HepG2 (cell line): ENCODE measurements at regions not wholly inside any gene's neighbourhood (a gene's known extent, or its start where the extent isn't known, plus 50 kb on each side); places are given as distances from the start of the nearest gene placed in this dataset.

Experiments
- ATAC-seq: fragments of 200-7000 bp; cut with Tn5 transposase; 3 replicates; pipeline ENCODE4 v1.9.1; 2020; ENCODE audit warnings: mild to moderate bottlenecking, moderate library complexity
- BruUV-seq: library from RNA; stranded (reverse); fragments of 400-500 nt; replicated peaks from 2 replicates; lab custom pipeline; 2021; lab: Mats Ljungman, UMichigan
- CTCF ChIA-PET: fragments of 300-600 bp; formaldehyde crosslinking; extraction: SDS; loops from one replicate; lab custom pipeline; 2021; ENCODE audit warnings: low total read pairs, inconsistent platforms, low intra/inter-chr PET ratio; lab: Yijun Ruan, JAX
- POLR2A ChIA-PET: fragments of 350-600 bp; sonication (Branson Sonifier 250); formaldehyde crosslinking; loops from one replicate; lab custom pipeline; 2020; ENCODE audit warnings: antibody characterized with exemption, inconsistent platforms; lab: Yijun Ruan, JAX
- DNase-seq: peaks from one replicate; pipeline ENCODE4 v3.0.0-alpha.2; 2015; ENCODE audit warnings: low spot score
- FAIRE-seq: peaks from 3 replicates; lab custom pipeline; 2011; peaks lifted over from hg19 to GRCh38; lab: Jason Lieb, UNC
- H2AFZ ChIP-seq: one replicate; pipeline ENCODE4 v1.6.1; 2011; ENCODE audit warnings: low read length, inconsistent platforms
- H3K27ac ChIP-seq: fragments of 300-600 bp; 3 replicates; pipeline ENCODE4 v1.8.0; 2011; ENCODE audit warnings: mixed run types, mild to moderate bottlenecking, mixed read lengths, low read length, inconsistent platforms; ENCODE audit not compliant: insufficient read depth; ENCODE audit errors: extremely low read length
- H3K27me3 ChIP-seq, 2 experiments: fragments of 200-600 bp in 1 of 2; 2 replicates in 1 of 2; 3 replicates in 1 of 2; pipeline versions ENCODE4 v1.6.0 to v1.8.0; 2011; ENCODE audit warnings: low read length in 2 of 2, mild to moderate bottlenecking in 2 of 2, moderate library complexity in 2 of 2, inconsistent platforms in 1 of 2; ENCODE audit not compliant: insufficient read depth in 2 of 2, control insufficient read depth in 1 of 2
- H3K36me3 ChIP-seq, 2 experiments: fragments of 200-600 bp in 1 of 2; replicated peaks in 1 of 2; 2 replicates in 1 of 2; 3 replicates in 1 of 2; pipeline versions ENCODE4 v1.5.1 to v1.8.0; 2011; ENCODE audit warnings: low read length in 2 of 2, inconsistent platforms in 1 of 2; ENCODE audit not compliant: insufficient read depth in 2 of 2, control insufficient read depth in 1 of 2
- H3K4me1 ChIP-seq: 2 replicates; pipeline ENCODE4 v1.5.1; 2012; ENCODE audit warnings: low read length, inconsistent platforms; ENCODE audit not compliant: insufficient read depth
- H3K4me2 ChIP-seq: 2 replicates; pipeline ENCODE4 v1.6.0; 2011; ENCODE audit warnings: low read depth, low read length, inconsistent platforms
- H3K4me3 ChIP-seq, 3 experiments: fragments of 200-600 bp in 1 of 3; sonication (generic), shearing (Covaris generic) in 1 of 3; replicated peaks in 1 of 3; 2 replicates each; pipeline ENCODE4 v1.5.1; 2011 to 2016; ENCODE audit warnings: low read length in 3 of 3, inconsistent platforms in 2 of 3, low read depth in 2 of 3, mild to moderate bottlenecking in 2 of 3, control low read depth in 1 of 3, mixed read lengths in 1 of 3; ENCODE audit not compliant: insufficient read depth in 1 of 3
- H3K79me2 ChIP-seq: one replicate; pipeline ENCODE4 v1.6.1; 2011; ENCODE audit warnings: low read length, inconsistent platforms; ENCODE audit not compliant: insufficient read depth
- H3K9ac ChIP-seq: 2 replicates; pipeline ENCODE4 v1.6.0; 2011; ENCODE audit warnings: mild to moderate bottlenecking, low read depth, low read length, inconsistent platforms; ENCODE audit not compliant: insufficient read depth
- H3K9me3 ChIP-seq: 2 replicates; pipeline ENCODE4 v1.5.1; 2012; ENCODE audit warnings: mild to moderate bottlenecking, low read length
- H4K20me1 ChIP-seq: 2 replicates; pipeline ENCODE4 v1.6.0; 2011; ENCODE audit warnings: inconsistent platforms, mild to moderate bottlenecking, low read length, moderate library complexity; ENCODE audit not compliant: insufficient read depth
- BHLHE40 ChIP-seq: IDR thresholded peaks from 2 replicates; pipeline ENCODE4 v1.6.1; 2011; ENCODE audit warnings: low read length, improper control_type of control experiment
- EHMT2 ChIP-seq: fragments of 200-600 bp; sonication (generic); IDR thresholded peaks from 2 replicates; pipeline ENCODE4 v1.7.0; 2017; ENCODE audit warnings: antibody characterized with exemption, low read depth, low read length, borderline replicate concordance
- FOSL2 ChIP-seq: sonication (generic); formaldehyde crosslinking; IDR thresholded peaks from 2 replicates; pipeline ENCODE4 v1.4.0; 2020; ENCODE audit warnings: missing genetic modification reagents
- HNF4A ChIP-seq: sonication (generic); formaldehyde crosslinking; IDR thresholded peaks from 2 replicates; pipeline ENCODE4 v1.4.0; 2020; ENCODE audit warnings: missing genetic modification reagents
- KAT8 ChIP-seq: IDR thresholded peaks from 2 replicates; pipeline ENCODE4 v1.6.1; 2016; ENCODE audit warnings: missing genetic modification reagents, missing compliant biosample characterization
- LCORL ChIP-seq, 2 experiments: fragments of 450-650 bp in 1 of 2; sonication (generic) in 1 of 2; formaldehyde crosslinking in 1 of 2; IDR thresholded peaks; 2 replicates each; pipeline versions ENCODE4 v1.5.0 to v1.6.1; 2017 to 2020; ENCODE audit warnings: antibody characterized with exemption in 1 of 2, missing genetic modification reagents in 1 of 2
- SP5 ChIP-seq: IDR thresholded peaks from 2 replicates; pipeline ENCODE4 v1.6.1; 2016; ENCODE audit warnings: low read depth, borderline replicate concordance
- TCF7 ChIP-seq: sonication (generic); IDR thresholded peaks from 2 replicates; pipeline ENCODE4 v1.6.1; 2016; ENCODE audit warnings: antibody characterized with exemption, low read depth
- TEAD2 ChIP-seq: sonication (generic); formaldehyde crosslinking; IDR thresholded peaks from 2 replicates; pipeline ENCODE4 v1.9.0; 2021; ENCODE audit warnings: missing genetic modification reagents
- YY1 ChIP-seq: IDR thresholded peaks from 2 replicates; pipeline ENCODE4 v1.6.1; 2011; ENCODE audit warnings: low read length, low read depth, moderate library complexity, mild to moderate bottlenecking; ENCODE audit not compliant: insufficient read depth, insufficient replicate concordance
- ZNF256 ChIP-seq: sonication (generic); formaldehyde crosslinking; conservative IDR thresholded peaks from 2 replicates; pipeline ENCODE4 v1.4.0; 2020; ENCODE audit warnings: missing genetic modification reagents
- ZNF616 ChIP-seq: sonication (generic); formaldehyde crosslinking; IDR thresholded peaks from 2 replicates; pipeline ENCODE4 v1.5.0; 2020; ENCODE audit warnings: low read depth, mild to moderate bottlenecking, missing genetic modification reagents
- WGBS: methylation state at CpG from one replicate; pipeline ENCODE4 v1.1.6; 2017; ENCODE audit warnings: low lambda C conversion rate; 5-methylcytosine and 5-hydroxymethylcytosine counted together
- in situ Hi-C: cut with HindIII; loops from 2 replicates; pipeline ENCODE4 v1.10.0; 2017; ENCODE audit warnings: low pct_unique_long_range_greater_than_20kb; ENCODE audit not compliant: extremely low pct_ligation_motif_present
- intact Hi-C: fragments of 100-400 bp; cut with micrococcal nuclease; formaldehyde crosslinking; loops from one replicate; pipeline ENCODE4 v1.10.0; 2022; ENCODE audit not compliant: unreplicated experiment
- TF ChIP-seq, protein P1 (sequence below): sonication (generic); formaldehyde crosslinking; IDR thresholded peaks from 2 replicates; pipeline ENCODE4 v1.5.0; 2020; ENCODE audit warnings: mild to moderate bottlenecking, missing genetic modification reagents, borderline replicate concordance
- TF ChIP-seq, protein P2 (sequence below): sonication (generic); formaldehyde crosslinking; IDR thresholded peaks from 2 replicates; pipeline ENCODE4 v1.4.0; 2020; ENCODE audit warnings: missing genetic modification reagents
- TF ChIP-seq, protein P3 (sequence below): sonication (generic); formaldehyde crosslinking; IDR thresholded peaks from 2 replicates; pipeline ENCODE4 v1.4.0; 2020; ENCODE audit warnings: missing genetic modification reagents, borderline replicate concordance
- TF ChIP-seq, protein P4 (sequence below), 2 experiments: sonication (generic) in 1 of 2; formaldehyde crosslinking in 1 of 2; IDR thresholded peaks; 2 replicates each; pipeline versions ENCODE4 v1.5.1 to v1.6.1; 2011 to 2020; ENCODE audit warnings: borderline replicate concordance in 1 of 2, low read depth in 1 of 2, low read length in 1 of 2, mild to moderate bottlenecking in 1 of 2, missing genetic modification reagents in 1 of 2, moderate library complexity in 1 of 2

DNA sequence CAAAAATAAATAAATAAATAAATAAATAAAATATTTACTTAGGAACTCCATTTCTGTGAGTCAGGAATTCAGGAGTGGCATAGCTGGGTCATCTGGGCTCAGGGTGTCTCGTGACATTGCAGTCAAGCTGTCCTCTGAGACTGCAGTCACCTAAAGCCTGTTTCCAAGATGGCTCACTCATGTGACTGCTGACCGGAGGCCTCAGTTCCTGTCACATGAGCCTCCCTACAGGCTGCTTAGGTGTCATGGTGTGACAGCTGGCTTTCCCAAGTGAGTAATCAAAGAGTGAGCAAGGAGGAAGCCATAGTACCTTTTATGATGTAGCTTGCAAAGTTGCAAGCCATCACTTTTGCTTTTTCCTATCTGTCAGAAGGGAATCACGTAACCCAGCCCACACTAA, 128.6 kb upstream of the KCTD7 start:
- DNase-seq, result peak; percentile 38
- no peaks in the 10 kb centered on the region for H3K27me3 ChIP-seq
- H3K4me1 ChIP-seq, result peaks cover 54% of the 10 kb centered on the region
- no peaks in the 10 kb centered on the region for H3K36me3 ChIP-seq
- BruUV-seq, result no TSS peak
- 87% methylated on average over 3 of the region's 3 CpGs for WGBS
- intact Hi-C loops, result no loop called here
- H3K79me2 ChIP-seq, result no peaks in the 10 kb centered on the region
- no peak for ATAC-seq
- no peak overlapping the region for H3K9ac ChIP-seq
- H3K27ac ChIP-seq, result no peak overlapping the region
- ChIA-PET POLR2A (no interaction called here), CTCF (no interaction called here)
- no peaks in the 10 kb centered on the region for H3K9me3 ChIP-seq
- no peak for FAIRE-seq
- H4K20me1 ChIP-seq, result no peaks in the 10 kb centered on the region
- no peak overlapping the region for H2AFZ ChIP-seq
- no peak overlapping the region for H3K4me3 ChIP-seq
- in situ Hi-C loops, result no loop called here
- no peak overlapping the region for H3K4me2 ChIP-seq
- no peak for TF ChIP-seq TEAD2 (CRISPR knock-in tag)
- TF ChIP-seq, protein P1, sequence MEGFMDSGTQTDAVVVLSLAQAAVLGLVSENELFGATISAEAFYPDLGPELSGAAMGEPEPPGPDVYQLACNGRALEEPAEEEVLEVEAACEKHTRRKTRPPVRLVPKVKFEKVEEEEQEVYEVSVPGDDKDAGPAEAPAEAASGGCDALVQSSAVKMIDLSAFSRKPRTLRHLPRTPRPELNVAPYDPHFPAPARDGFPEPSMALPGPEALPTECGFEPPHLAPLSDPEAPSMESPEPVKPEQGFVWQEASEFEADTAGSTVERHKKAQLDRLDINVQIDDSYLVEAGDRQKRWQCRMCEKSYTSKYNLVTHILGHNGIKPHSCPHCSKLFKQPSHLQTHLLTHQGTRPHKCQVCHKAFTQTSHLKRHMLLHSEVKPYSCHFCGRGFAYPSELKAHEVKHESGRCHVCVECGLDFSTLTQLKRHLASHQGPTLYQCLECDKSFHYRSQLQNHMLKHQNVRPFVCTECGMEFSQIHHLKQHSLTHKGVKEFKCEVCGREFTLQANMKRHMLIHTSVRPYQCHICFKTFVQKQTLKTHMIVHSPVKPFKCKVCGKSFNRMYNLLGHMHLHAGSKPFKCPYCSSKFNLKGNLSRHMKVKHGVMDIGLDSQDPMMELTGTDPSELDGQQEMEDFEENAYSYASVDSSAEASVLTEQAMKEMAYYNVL (CRISPR knock-in tag), result no peak
- 0 out of 2 replicates have a peak, but pooled peaks have one; percentile 12 for TF ChIP-seq BHLHE40
- TF ChIP-seq, protein P2, sequence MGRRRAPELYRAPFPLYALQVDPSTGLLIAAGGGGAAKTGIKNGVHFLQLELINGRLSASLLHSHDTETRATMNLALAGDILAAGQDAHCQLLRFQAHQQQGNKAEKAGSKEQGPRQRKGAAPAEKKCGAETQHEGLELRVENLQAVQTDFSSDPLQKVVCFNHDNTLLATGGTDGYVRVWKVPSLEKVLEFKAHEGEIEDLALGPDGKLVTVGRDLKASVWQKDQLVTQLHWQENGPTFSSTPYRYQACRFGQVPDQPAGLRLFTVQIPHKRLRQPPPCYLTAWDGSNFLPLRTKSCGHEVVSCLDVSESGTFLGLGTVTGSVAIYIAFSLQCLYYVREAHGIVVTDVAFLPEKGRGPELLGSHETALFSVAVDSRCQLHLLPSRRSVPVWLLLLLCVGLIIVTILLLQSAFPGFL (CRISPR knock-in tag), result no peak
- TF ChIP-seq, protein P3, sequence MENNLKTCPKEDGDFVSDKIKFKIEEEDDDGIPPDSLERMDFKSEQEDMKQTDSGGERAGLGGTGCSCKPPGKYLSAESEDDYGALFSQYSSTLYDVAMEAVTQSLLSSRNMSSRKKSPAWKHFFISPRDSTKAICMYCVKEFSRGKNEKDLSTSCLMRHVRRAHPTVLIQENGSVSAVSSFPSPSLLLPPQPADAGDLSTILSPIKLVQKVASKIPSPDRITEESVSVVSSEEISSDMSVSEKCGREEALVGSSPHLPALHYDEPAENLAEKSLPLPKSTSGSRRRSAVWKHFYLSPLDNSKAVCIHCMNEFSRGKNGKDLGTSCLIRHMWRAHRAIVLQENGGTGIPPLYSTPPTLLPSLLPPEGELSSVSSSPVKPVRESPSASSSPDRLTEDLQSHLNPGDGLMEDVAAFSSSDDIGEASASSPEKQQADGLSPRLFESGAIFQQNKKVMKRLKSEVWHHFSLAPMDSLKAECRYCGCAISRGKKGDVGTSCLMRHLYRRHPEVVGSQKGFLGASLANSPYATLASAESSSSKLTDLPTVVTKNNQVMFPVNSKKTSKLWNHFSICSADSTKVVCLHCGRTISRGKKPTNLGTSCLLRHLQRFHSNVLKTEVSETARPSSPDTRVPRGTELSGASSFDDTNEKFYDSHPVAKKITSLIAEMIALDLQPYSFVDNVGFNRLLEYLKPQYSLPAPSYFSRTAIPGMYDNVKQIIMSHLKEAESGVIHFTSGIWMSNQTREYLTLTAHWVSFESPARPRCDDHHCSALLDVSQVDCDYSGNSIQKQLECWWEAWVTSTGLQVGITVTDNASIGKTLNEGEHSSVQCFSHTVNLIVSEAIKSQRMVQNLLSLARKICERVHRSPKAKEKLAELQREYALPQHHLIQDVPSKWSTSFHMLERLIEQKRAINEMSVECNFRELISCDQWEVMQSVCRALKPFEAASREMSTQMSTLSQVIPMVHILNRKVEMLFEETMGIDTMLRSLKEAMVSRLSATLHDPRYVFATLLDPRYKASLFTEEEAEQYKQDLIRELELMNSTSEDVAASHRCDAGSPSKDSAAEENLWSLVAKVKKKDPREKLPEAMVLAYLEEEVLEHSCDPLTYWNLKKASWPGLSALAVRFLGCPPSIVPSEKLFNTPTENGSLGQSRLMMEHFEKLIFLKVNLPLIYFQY (CRISPR knock-in tag), result no peak
- TF ChIP-seq EHMT2, result no peak
- no peak for TF ChIP-seq ZNF256 (CRISPR knock-in tag)
- 0 out of 2 replicates have a peak, but pooled peaks have one; percentile 39 for TF ChIP-seq KAT8 (CRISPR knock-in tag)
- no peak for TF ChIP-seq HNF4A
- TF ChIP-seq, protein P4, sequence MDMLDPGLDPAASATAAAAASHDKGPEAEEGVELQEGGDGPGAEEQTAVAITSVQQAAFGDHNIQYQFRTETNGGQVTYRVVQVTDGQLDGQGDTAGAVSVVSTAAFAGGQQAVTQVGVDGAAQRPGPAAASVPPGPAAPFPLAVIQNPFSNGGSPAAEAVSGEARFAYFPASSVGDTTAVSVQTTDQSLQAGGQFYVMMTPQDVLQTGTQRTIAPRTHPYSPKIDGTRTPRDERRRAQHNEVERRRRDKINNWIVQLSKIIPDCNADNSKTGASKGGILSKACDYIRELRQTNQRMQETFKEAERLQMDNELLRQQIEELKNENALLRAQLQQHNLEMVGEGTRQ (IDR thresholded peaks at IDR 0.05; ENCODE audit: low read depth, low read length), result 0 out of 2 replicates have a peak, but pooled peaks have one; percentile 39
- TF ChIP-seq, protein P4 (CRISPR knock-in tag; IDR thresholded peaks at IDR 0.05; ENCODE audit: borderline replicate concordance), result peak; percentile 42; the same call in 1 of the 2 replicates
- TF ChIP-seq YY1, result peak; percentile 45
- TF ChIP-seq LCORL (IDR thresholded peaks at IDR 0.05), result no peak
- TF ChIP-seq LCORL (CRISPR knock-in tag; IDR thresholded peaks at IDR 0.05), result no peak
- no peak for TF ChIP-seq SP5
- 0 out of 2 replicates have a peak, but pooled peaks have one; percentile 23 for TF ChIP-seq FOSL2
- TF ChIP-seq TCF7, result no peak
- no peak for TF ChIP-seq ZNF616 (CRISPR knock-in tag)
